Stimulated activated memory B cell treated with anti-CD40 and anti-IgM and Interleukin-4, amounts not matched to agents 10 μg/mL and 1 μg/mL and 100 μg/mL, for 72 hours (primary cell): ENCODE measurements at regions not wholly inside any gene's neighbourhood (a gene's known extent, or its start where the extent isn't known, plus 50 kb on each side); places are given as distances from the start of the nearest gene placed in this dataset.

Source experiments
- ATAC-seq: fragments of 150-1000 bp; cut with Tn5 transposase; 2 replicates; pipeline ENCODE4 v1.10.0; 2021
- H3K27ac Mint-ChIP-seq: one replicate; pipeline ENCODE4 v1.8.0; 2022; ENCODE audit warnings: mild to moderate bottlenecking, mixed read lengths
- H3K27me3 Mint-ChIP-seq: one replicate; pipeline ENCODE4 v1.8.0; 2022; ENCODE audit warnings: mixed read lengths
- H3K36me3 Mint-ChIP-seq: one replicate; pipeline ENCODE4 v1.8.0; 2022; ENCODE audit warnings: mixed read lengths
- H3K4me1 Mint-ChIP-seq: one replicate; pipeline ENCODE4 v1.8.0; 2022; ENCODE audit warnings: mixed read lengths
- H3K4me3 Mint-ChIP-seq: one replicate; pipeline ENCODE4 v1.8.0; 2022; ENCODE audit warnings: mild to moderate bottlenecking, moderate library complexity, mixed read lengths
- H3K9me3 Mint-ChIP-seq: one replicate; pipeline ENCODE4 v1.8.0; 2022; ENCODE audit warnings: mixed read lengths

- Mint-ChIP-seq H3K36me3 (no peaks in the 10 kb centered on the region), H3K4me3 (no peak overlapping the region), H3K27ac (no peak overlapping the region), H3K9me3 (no peaks in the 10 kb centered on the region), H3K4me1 (no peaks in the 10 kb centered on the region), H3K27me3 (no peaks in the 10 kb centered on the region)
- no peak for ATAC-seq
Observed at GRCh38 chr6:63094947-63095346, 116.3 kb upstream of the FKBP1C start.

GRCh38 chr6:63097222-63097621 is 114.0 kb upstream of the FKBP1C start:
- Mint-ChIP-seq H3K36me3 (no peaks in the 10 kb centered on the region), H3K4me1 (no peaks in the 10 kb centered on the region), H3K4me3 (no peak overlapping the region), H3K9me3 (no peaks in the 10 kb centered on the region), H3K27me3 (no peaks in the 10 kb centered on the region), H3K27ac (no peak overlapping the region)
- ATAC-seq, result no peak

DNA sequence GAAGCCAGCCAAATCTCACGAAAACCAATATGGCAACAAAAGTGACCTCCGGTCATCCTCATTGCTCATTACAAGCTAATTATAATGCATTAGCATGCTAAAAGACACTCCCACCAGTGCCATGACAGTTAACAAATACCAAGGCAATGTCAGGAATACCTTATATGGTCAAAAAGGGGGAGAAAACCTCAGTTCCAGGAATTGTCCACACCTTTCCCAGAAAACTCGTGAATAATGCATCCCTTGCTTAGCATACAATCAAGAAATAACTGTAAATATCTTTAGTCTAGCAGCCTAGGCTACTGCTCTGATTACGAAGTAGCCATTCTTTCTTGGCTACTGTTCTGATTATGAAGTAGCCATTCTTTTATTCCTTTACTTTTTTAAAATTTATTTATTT is 112.5 kb upstream of the FKBP1C start:
- Mint-ChIP-seq H3K4me1 (no peaks in the 10 kb centered on the region), H3K4me3 (no peak overlapping the region), H3K36me3 (no peaks in the 10 kb centered on the region), H3K9me3 (no peaks in the 10 kb centered on the region), H3K27ac (no peak overlapping the region), H3K27me3 (no peaks in the 10 kb centered on the region)
- no peak for ATAC-seq

DNA sequence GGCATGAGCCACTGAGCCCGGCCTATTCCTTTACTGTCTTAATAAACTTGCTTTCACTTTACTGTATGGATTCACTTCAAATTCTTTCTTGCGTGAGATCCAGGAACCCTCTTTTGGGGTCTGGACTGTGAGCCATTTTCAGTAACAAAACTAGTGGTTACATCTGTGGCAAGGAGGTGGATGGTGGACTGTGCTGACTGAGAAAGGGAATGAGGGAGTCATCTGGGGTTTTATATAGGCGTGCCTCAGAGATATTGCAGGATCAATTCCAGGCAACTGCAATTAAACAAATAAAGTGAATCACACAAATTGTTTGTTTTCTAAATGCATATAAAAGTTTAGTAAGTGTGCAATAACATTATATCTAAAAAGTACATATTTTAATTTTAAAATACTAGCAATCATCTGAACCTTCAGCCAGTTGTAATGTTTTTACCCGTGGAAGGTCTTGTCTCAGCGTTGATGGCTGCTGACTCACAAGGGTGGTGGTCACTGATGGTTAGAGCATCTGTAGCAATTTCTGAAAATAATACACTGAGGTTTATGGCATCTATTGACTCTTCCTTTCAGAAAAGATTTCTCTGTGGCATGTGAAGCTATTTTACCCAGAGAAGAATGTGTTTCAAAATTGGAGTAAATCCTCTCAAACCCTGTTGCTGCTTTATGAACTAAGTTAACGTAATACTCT is 111.4 kb upstream of the FKBP1C start:
- Mint-ChIP-seq H3K27ac (no peak overlapping the region), H3K27me3 (no peaks in the 10 kb centered on the region), H3K4me1 (no peaks in the 10 kb centered on the region), H3K4me3 (no peak overlapping the region), H3K9me3 (peaks cover 2% of the 10 kb centered on the region), H3K36me3 (no peaks in the 10 kb centered on the region)
- no peak for ATAC-seq

- Mint-ChIP-seq H3K4me3 (no peak overlapping the region), H3K36me3 (no peaks in the 10 kb centered on the region), H3K27me3 (no peaks in the 10 kb centered on the region), H3K27ac (no peak overlapping the region), H3K4me1 (no peaks in the 10 kb centered on the region), H3K9me3 (no peaks in the 10 kb centered on the region)
- ATAC-seq, result no peak
Observed at GRCh38 chr6:63114610-63115211, 96.6 kb upstream of the FKBP1C start.

DNA sequence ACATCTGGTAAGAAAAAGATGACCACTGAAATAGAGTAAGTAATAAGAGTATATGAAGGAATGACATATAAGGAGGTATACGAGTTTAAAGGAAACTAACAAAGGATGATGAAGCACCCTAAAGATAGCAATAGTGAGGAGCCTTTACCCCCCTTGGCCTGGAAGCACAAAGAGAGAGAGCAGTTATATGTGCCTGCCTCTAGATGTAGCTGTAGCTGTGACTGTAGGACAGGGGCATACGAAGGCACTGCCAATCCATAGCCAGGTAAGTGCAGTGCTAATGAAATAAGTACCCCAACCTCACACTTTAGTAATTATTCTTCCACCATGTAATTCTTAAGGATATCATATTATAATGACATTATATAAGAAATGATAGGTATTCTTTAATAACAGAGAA is 90.1 kb upstream of the FKBP1C start:
- no peak overlapping the region for H3K4me3 Mint-ChIP-seq
- H3K4me1 Mint-ChIP-seq, result no peaks in the 10 kb centered on the region
- H3K9me3 Mint-ChIP-seq, result peaks cover 3% of the 10 kb centered on the region
- no peak for ATAC-seq
- H3K36me3 Mint-ChIP-seq, result no peaks in the 10 kb centered on the region
- H3K27ac Mint-ChIP-seq, result no peak overlapping the region
- H3K27me3 Mint-ChIP-seq, result no peaks in the 10 kb centered on the region

GRCh38 chr6:63140114-63140513 is 71.2 kb upstream of the FKBP1C start:
- H3K4me1 Mint-ChIP-seq, result no peaks in the 10 kb centered on the region

GRCh38 chr6:63140692-63141318 is 70.5 kb upstream of the FKBP1C start:
- H3K4me1 Mint-ChIP-seq, result no peaks in the 10 kb centered on the region
- H3K27me3 Mint-ChIP-seq, result no peaks in the 10 kb centered on the region
- H3K27ac Mint-ChIP-seq, result no peak overlapping the region
- no peak overlapping the region for H3K4me3 Mint-ChIP-seq
- H3K36me3 Mint-ChIP-seq, result no peaks in the 10 kb centered on the region
- ATAC-seq, result no peak
- H3K9me3 Mint-ChIP-seq, result peaks cover 9% of the 10 kb centered on the region

More at GRCh38 chr6:63140114-63140513, 71.2 kb upstream of the FKBP1C start:
- Mint-ChIP-seq H3K9me3 (peaks cover 9% of the 10 kb centered on the region), H3K4me3 (no peak overlapping the region), H3K27me3 (no peaks in the 10 kb centered on the region), H3K27ac (no peak overlapping the region), H3K36me3 (no peaks in the 10 kb centered on the region)
- no peak for ATAC-seq

DNA sequence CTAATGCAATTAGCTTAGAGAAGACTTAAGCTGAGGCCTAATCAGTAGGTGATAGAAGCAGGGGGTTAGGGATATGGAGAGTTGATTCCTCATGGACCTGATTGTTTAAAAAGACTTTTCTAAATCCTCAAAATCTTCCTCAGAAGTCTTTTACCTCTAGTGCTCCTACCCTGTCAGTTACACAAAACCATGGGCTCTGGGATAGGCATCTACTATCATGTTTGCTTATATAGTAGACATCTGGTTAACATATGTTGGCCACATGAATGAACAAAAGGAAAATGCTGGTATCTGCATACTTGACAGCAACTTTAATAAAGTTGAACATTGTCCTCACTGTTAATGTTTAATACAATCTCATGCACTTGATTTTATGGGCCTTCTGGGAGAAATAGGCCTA is 61.5 kb upstream of the FKBP1C start:
- Mint-ChIP-seq H3K36me3 (no peaks in the 10 kb centered on the region), H3K27me3 (no peaks in the 10 kb centered on the region), H3K4me1 (no peaks in the 10 kb centered on the region), H3K4me3 (no peak overlapping the region), H3K9me3 (no peaks in the 10 kb centered on the region), H3K27ac (no peak overlapping the region)
- no peak for ATAC-seq

GRCh38 chr6:63154535-63154934 is 56.7 kb upstream of the FKBP1C start:
- no peaks in the 10 kb centered on the region for H3K36me3 Mint-ChIP-seq
- H3K27me3 Mint-ChIP-seq, result no peaks in the 10 kb centered on the region
- no peaks in the 10 kb centered on the region for H3K4me1 Mint-ChIP-seq
- no peak overlapping the region for H3K27ac Mint-ChIP-seq
- no peak for ATAC-seq
- H3K4me3 Mint-ChIP-seq, result no peak overlapping the region
- no peaks in the 10 kb centered on the region for H3K9me3 Mint-ChIP-seq
